CD4-positive, alpha-beta T cell treated with Interleukin-1 beta for 1 hour (primary cell): ENCODE measurements at regions not wholly inside any gene's neighbourhood (a gene's known extent, or its start where the extent isn't known, plus 50 kb on each side); places are given as distances from the start of the nearest gene placed in this dataset.

ENCODE experiments used
- DNase-seq, 2 donors: peaks; one replicate each; pipeline ENCODE4 v3.0.0-alpha.2; 2020 to 2022

- no peak for DNase-seq
These were observed 112.4 kb downstream of the HTR5A start for GRCh38 chr7:155182406-155182970.

- no peak for DNase-seq
These were observed 113.5 kb downstream of the HTR5A start for GRCh38 chr7:155183655-155184054.

- DNase-seq, result no peak
These were observed 112.8 kb upstream of the INSIG1 start for GRCh38 chr7:155184923-155185322.

- DNase-seq, result no peak
These were observed 110.5 kb upstream of the INSIG1 start for GRCh38 chr7:155187061-155187785.

GRCh38 chr7:155188357-155188756, 109.3 kb upstream of the INSIG1 start:
- no peak for DNase-seq

GRCh38 chr7:155188821-155189581, 108.7 kb upstream of the INSIG1 start:
- DNase-seq, result no peak

- no peak for DNase-seq
These were observed 108.1 kb upstream of the INSIG1 start for GRCh38 chr7:155189590-155189989.

GRCh38 chr7:155190688-155191087, 107.0 kb upstream of the INSIG1 start:
- peak; percentile 48 to 56 for DNase-seq

- no peak for DNase-seq
These were observed 106.5 kb upstream of the INSIG1 start for GRCh38 chr7:155191137-155191536.

- DNase-seq, result no peak
These were observed 105.7 kb upstream of the INSIG1 start for GRCh38 chr7:155191901-155192478.

- no peak for DNase-seq
These were observed 104.6 kb upstream of the INSIG1 start for GRCh38 chr7:155192961-155193640.

- no peak for DNase-seq
These were observed 104.0 kb upstream of the INSIG1 start for GRCh38 chr7:155193716-155194115.

GRCh38 chr7:155194382-155195140, 103.1 kb upstream of the INSIG1 start:
- DNase-seq, result no peak

GRCh38 chr7:155195939-155196523, 101.6 kb upstream of the INSIG1 start:
- no peak for DNase-seq

GRCh38 chr7:155198196-155198892, 99.3 kb upstream of the INSIG1 start:
- DNase-seq, result no peak

GRCh38 chr7:155198901-155199845, 98.5 kb upstream of the INSIG1 start:
- DNase-seq, result no peak

GRCh38 chr7:155201325-155202087, 96.2 kb upstream of the INSIG1 start:
- DNase-seq, result no peak

- no peak for DNase-seq
These were observed 95.4 kb upstream of the INSIG1 start for GRCh38 chr7:155202106-155202871.
